Parathyroid adenoma (tissue), 2 donors: ENCODE measurements at regions not wholly inside any gene's neighbourhood (a gene's known extent, or its start where the extent isn't known, plus 50 kb on each side); places are given as distances from the start of the nearest gene placed in this dataset.

ENCODE experiments used
- H2AFZ ChIP-seq: fragments of 300-600 bp; sonication (generic); one replicate; pipeline ENCODE4 v1.7.0; 2017; ENCODE audit warnings: antibody characterized with exemption, mild to moderate bottlenecking
- H3K27ac ChIP-seq: fragments of 300-600 bp; sonication (generic); one replicate; pipeline ENCODE4 v1.7.0; 2017
- H3K27me3 ChIP-seq: fragments of 300-600 bp; sonication (generic); one replicate; pipeline ENCODE4 v1.7.0; 2017; ENCODE audit warnings: low read length; ENCODE audit not compliant: control insufficient read depth, insufficient read depth
- H3K36me3 ChIP-seq: fragments of 300-600 bp; sonication (generic); one replicate; pipeline ENCODE4 v1.7.0; 2017; ENCODE audit warnings: low read length; ENCODE audit not compliant: control insufficient read depth, insufficient read depth
- H3K4me1 ChIP-seq: fragments of 300-600 bp; sonication (generic); one replicate; pipeline ENCODE4 v1.7.0; 2017; ENCODE audit warnings: control low read depth
- H3K4me2 ChIP-seq: fragments of 300-600 bp; sonication (generic); one replicate; pipeline ENCODE4 v1.7.0; 2017; ENCODE audit warnings: low read length
- H3K4me3 ChIP-seq: fragments of 300-600 bp; sonication (generic); one replicate; pipeline ENCODE4 v1.7.0; 2017; ENCODE audit warnings: low read depth, low read length
- H3K79me2 ChIP-seq: fragments of 300-600 bp; sonication (generic); one replicate; pipeline ENCODE4 v1.7.0; 2017; ENCODE audit warnings: control low read depth
- H3K9ac ChIP-seq: fragments of 300-600 bp; sonication (generic); one replicate; pipeline ENCODE4 v1.7.0; 2017; ENCODE audit warnings: mild to moderate bottlenecking
- H3K9me3 ChIP-seq: fragments of 300-600 bp; sonication (generic); one replicate; pipeline ENCODE4 v1.7.0; 2017; ENCODE audit warnings: low read length; ENCODE audit not compliant: control insufficient read depth
- TF ChIP-seq, protein P1 (sequence below): fragments of 300-600 bp; sonication (generic); IDR thresholded peaks from one replicate; pipeline ENCODE4 v1.7.0; 2017; ENCODE audit warnings: antibody characterized with exemption, mild to moderate bottlenecking
- donor health status: primary hyperparathyroidism.

DNA sequence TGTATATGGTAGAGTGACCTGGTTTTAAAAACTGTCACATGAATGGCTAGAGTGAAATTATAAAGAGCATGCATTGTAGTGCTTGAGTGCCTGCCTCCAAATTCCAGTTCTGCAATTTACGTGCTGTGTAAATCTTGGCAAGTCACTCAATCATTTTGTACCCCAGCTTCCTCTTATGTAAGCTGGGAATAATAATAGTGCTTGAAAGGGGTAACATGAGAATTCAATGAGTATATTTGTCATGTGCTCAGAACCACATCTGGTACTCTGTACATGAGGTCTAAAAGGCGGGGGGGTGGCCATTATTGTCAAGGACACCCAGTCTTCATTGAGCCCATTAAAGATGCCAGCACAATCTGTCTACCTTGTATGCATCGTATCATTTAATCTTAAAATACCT is 214.8 kb downstream of the MC4R start:
- Histone ChIP-seq H3K4me2 (no peak overlapping the region), H3K27me3 (no peaks in the 10 kb centered on the region), H3K9ac (no peak overlapping the region), H3K27ac (no peak overlapping the region), H3K9me3 (no peaks in the 10 kb centered on the region), H2AFZ (no peak overlapping the region), H3K36me3 (no peaks in the 10 kb centered on the region), H3K4me1 (no peaks in the 10 kb centered on the region), H3K79me2 (no peaks in the 10 kb centered on the region), H3K4me3 (no peak overlapping the region)
- TF ChIP-seq, protein P1, sequence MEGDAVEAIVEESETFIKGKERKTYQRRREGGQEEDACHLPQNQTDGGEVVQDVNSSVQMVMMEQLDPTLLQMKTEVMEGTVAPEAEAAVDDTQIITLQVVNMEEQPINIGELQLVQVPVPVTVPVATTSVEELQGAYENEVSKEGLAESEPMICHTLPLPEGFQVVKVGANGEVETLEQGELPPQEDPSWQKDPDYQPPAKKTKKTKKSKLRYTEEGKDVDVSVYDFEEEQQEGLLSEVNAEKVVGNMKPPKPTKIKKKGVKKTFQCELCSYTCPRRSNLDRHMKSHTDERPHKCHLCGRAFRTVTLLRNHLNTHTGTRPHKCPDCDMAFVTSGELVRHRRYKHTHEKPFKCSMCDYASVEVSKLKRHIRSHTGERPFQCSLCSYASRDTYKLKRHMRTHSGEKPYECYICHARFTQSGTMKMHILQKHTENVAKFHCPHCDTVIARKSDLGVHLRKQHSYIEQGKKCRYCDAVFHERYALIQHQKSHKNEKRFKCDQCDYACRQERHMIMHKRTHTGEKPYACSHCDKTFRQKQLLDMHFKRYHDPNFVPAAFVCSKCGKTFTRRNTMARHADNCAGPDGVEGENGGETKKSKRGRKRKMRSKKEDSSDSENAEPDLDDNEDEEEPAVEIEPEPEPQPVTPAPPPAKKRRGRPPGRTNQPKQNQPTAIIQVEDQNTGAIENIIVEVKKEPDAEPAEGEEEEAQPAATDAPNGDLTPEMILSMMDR, result no peak

DNA sequence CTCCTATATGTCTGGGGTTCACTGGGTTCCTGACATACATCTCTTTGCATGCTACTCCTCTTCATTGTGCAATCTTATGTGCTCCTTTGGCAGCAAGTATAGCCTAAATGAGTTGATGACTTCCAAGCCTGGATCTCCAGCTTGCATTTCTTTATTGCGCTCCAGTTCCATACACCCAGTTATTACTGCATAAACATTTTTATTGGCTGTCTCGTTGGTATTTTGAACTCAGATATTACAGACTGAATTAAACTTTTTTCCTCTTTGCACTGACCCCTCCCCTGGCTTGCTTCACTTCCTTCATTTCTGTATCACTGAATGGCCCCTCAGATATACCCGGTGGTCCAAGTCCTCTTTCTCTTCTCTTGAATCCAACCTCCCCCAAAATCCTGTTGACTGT is 219.2 kb downstream of the MC4R start:
- Histone ChIP-seq H3K4me3 (no peak overlapping the region), H3K9me3 (no peaks in the 10 kb centered on the region), H3K27me3 (no peaks in the 10 kb centered on the region), H3K79me2 (no peaks in the 10 kb centered on the region), H3K4me1 (no peaks in the 10 kb centered on the region), H2AFZ (no peak overlapping the region), H3K4me2 (no peak overlapping the region), H3K9ac (no peak overlapping the region), H3K27ac (no peak overlapping the region), H3K36me3 (no peaks in the 10 kb centered on the region)
- TF ChIP-seq, protein P1, result no peak

DNA sequence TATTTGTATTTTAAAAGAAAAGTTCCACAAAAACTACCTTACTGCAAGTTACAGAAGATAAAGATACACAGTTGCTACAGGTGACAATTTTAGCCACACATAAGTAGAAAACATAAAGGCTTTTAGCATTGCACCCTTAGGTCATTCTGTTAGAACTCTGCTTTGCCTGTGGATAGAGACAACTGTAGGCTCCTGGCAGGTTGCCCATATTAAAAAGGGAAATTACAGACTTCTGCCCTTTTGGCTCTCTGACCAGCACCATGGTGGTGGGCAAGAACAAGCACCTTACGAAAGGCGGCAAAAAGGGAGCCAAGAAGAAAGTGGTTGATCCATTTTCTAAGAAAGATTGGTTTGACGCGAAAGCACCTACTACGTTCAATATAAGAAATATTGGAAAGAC is 223.3 kb downstream of the MC4R start:
- Histone ChIP-seq H3K9ac (no peak overlapping the region), H3K36me3 (no peaks in the 10 kb centered on the region), H3K4me1 (no peaks in the 10 kb centered on the region), H3K4me2 (no peak overlapping the region), H3K27me3 (no peaks in the 10 kb centered on the region), H3K9me3 (no peaks in the 10 kb centered on the region), H3K79me2 (no peaks in the 10 kb centered on the region), H2AFZ (no peak overlapping the region), H3K27ac (no peak overlapping the region), H3K4me3 (no peak overlapping the region)
- TF ChIP-seq, protein P1, result no peak

DNA sequence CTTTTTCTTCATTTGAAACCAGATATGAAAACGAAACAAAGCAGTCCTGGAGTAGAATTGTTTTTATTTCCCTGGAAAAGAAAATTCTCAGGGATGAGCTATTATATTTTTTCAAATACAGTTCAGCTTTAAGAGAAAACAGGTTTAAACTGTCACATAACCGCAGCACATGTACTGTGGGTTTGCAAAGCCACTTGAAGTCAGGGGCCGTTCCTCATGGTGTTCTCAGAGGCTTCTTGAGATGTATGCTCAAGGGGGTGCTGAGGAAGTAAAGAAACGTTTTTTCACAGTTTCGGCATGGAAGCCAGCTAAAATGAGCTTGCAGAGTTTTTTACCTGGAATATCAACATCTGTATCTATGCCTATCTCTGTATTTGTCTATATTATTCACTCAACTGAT is 225.3 kb downstream of the MC4R start:
- TF ChIP-seq, protein P1, result no peak
- Histone ChIP-seq H2AFZ (no peak overlapping the region), H3K4me3 (no peak overlapping the region), H3K9me3 (no peaks in the 10 kb centered on the region), H3K36me3 (no peaks in the 10 kb centered on the region), H3K4me1 (no peaks in the 10 kb centered on the region), H3K27me3 (no peaks in the 10 kb centered on the region), H3K79me2 (no peaks in the 10 kb centered on the region), H3K4me2 (no peak overlapping the region), H3K9ac (no peak overlapping the region), H3K27ac (no peak overlapping the region)

DNA sequence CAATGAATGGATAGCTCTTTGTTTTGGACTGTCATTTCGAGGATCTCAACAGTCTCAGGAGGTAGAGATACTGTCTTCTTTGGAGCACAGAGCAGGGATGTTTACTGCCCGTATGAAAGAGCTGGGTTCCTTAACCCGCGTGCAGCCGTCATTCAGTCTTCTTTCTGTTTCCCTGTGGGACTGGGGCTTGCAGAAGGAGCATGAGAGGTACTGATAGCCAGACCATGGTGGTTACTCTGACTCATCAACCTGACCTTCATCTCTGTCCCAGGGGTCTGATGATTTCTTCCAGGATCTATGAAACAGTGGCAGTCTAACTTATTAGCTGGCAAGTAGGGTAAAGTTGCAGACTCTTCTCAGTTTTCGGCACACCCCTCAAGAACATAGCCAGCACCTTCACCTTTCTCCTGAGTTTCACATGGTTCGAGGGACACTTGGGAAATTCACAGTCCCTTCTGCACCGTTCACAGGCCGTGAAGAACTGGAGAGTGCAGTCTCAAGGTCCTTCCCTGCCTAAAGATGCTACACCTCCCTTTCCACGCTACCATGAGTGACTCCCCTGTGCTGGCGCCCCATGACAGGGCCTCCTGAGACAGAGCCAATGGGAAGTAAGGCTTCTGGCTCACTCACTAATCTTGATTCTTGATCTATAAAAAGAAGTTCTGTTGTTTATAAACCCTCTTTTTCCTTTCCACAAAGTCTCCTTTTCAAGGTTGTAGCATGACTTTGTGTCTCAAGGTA is 226.2 kb downstream of the MC4R start:
- Histone ChIP-seq H3K27ac (no peak overlapping the region), H3K4me2 (no peak overlapping the region), H3K4me3 (no peak overlapping the region), H3K9me3 (no peaks in the 10 kb centered on the region), H3K27me3 (no peaks in the 10 kb centered on the region), H3K79me2 (no peaks in the 10 kb centered on the region), H3K36me3 (no peaks in the 10 kb centered on the region), H3K4me1 (no peaks in the 10 kb centered on the region), H3K9ac (no peak overlapping the region), H2AFZ (no peak overlapping the region)
- TF ChIP-seq, protein P1, result no peak
